ENCODE measurements at regions not wholly inside any gene's neighbourhood (a gene's known extent, or its start where the extent isn't known, plus 50 kb on each side); places are given as distances from the start of the nearest gene placed in this dataset.

DNA sequence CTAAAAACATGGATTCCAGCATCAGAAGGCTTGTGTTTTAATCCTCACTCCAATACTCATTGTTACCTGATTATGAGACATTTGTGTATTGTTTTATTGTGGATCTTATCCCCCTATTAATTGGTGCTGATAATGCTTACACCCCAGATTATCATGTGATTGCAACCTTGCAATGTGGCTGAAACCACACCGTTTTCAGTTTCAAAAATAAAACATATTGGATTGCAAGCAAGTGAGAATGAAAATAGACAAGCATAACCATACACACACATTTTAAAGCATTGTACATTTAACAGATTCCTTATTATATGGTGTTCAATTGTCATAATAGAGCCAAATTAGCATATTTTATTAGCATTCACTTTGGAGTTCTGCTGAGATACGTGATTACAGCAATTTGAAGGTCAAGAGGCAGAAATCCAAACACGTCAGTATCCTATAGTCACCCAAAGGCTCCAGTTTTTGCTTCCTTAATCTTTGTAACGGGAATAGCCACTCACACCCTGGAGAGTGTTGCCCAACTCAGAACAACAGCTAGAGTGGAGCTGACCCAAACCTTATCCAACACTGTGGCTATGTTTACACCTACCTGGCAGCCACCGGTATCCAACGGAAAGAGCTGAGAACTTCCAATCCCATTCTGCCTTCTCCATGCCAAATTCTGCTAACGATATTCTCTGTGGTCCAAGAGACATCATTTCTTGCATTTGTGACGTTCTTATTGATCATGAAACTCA is 317.1 kb upstream of the KLF6 start:
- H3K36me3 ChIP-seq = no peaks in the 10 kb centered on the region
- H3K9me3 ChIP-seq = no peaks in the 10 kb centered on the region
- ATAC-seq (ENCODE audit: insufficient number of reproducible peaks, low FRiP score, low read depth) (no peak), DNase-seq (ENCODE audit: low spot score) (no peak)
- no peaks in the 10 kb centered on the region for H3K4me1 ChIP-seq (ENCODE audit: control insufficient read depth in 1 of 2, low read depth in 2 of 2)
- no peak overlapping the region for H3K4me3 ChIP-seq
- no peak overlapping the region for H3K27ac ChIP-seq
- TF ChIP-seq, protein P1, sequence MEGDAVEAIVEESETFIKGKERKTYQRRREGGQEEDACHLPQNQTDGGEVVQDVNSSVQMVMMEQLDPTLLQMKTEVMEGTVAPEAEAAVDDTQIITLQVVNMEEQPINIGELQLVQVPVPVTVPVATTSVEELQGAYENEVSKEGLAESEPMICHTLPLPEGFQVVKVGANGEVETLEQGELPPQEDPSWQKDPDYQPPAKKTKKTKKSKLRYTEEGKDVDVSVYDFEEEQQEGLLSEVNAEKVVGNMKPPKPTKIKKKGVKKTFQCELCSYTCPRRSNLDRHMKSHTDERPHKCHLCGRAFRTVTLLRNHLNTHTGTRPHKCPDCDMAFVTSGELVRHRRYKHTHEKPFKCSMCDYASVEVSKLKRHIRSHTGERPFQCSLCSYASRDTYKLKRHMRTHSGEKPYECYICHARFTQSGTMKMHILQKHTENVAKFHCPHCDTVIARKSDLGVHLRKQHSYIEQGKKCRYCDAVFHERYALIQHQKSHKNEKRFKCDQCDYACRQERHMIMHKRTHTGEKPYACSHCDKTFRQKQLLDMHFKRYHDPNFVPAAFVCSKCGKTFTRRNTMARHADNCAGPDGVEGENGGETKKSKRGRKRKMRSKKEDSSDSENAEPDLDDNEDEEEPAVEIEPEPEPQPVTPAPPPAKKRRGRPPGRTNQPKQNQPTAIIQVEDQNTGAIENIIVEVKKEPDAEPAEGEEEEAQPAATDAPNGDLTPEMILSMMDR (IDR thresholded peaks at IDR 0.05) = no peak
- no peaks in the 10 kb centered on the region for H3K27me3 ChIP-seq (replicated peaks; ENCODE audit: insufficient read depth)

DNA sequence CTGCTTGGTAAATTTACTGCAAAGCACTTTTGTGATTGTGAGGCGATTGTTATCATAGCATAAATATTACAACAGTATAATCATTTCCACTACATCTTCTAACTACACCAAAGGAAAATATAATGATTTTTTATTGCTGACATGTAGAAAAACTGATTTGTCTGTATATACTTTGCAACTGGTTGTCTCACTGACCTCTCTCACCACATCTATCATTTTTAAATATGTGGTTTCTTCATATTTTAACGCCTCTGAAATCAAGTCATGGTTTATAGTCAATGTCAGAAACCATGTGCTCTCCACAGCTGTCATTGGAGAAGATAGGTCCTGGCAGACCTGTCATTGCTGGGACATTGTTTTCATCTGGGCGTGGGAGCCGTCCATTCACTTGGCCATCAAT is 315.4 kb upstream of the KLF6 start:
- DNase-seq (ENCODE audit: low spot score) = no peak
- Histone ChIP-seq H3K36me3 (no peaks in the 10 kb centered on the region), H3K4me1 (ENCODE audit: control insufficient read depth in 1 of 2, low read depth in 2 of 2) (no peaks in the 10 kb centered on the region), H3K9me3 (no peaks in the 10 kb centered on the region), H3K27me3 (replicated peaks; ENCODE audit: insufficient read depth) (no peaks in the 10 kb centered on the region), H3K27ac (no peak overlapping the region), H3K4me3 (no peak overlapping the region)
- TF ChIP-seq, protein P1 (IDR thresholded peaks at IDR 0.05) = no peak
- ATAC-seq (ENCODE audit: insufficient number of reproducible peaks, low FRiP score, low read depth) = no peak

DNA sequence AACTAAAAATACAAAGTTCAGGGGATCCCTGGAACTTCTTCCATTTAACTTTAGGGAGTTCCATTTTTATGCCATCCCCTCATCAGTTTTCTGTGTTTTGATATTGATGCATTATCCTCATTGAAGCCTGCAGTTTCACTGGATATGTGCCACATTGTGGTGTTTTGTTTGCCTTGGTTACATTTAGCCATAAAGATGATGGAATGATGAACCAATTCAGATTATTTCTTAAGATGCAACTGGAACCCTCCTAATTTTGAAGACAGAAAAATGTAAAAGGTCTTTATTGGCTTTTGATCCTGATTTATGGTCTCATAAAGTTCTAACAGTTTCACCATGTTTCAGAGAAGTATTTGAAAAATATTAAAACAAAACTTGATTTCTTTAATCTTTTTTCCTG is 314.2 kb upstream of the KLF6 start:
- Histone ChIP-seq H3K4me3 (no peak overlapping the region), H3K36me3 (no peaks in the 10 kb centered on the region), H3K27me3 (replicated peaks; ENCODE audit: insufficient read depth) (no peaks in the 10 kb centered on the region), H3K27ac (no peak overlapping the region), H3K4me1 (ENCODE audit: control insufficient read depth in 1 of 2, low read depth in 2 of 2) (no peaks in the 10 kb centered on the region), H3K9me3 (no peaks in the 10 kb centered on the region)
- no peak for ATAC-seq (ENCODE audit: insufficient number of reproducible peaks, low FRiP score, low read depth)
- TF ChIP-seq, protein P1 (IDR thresholded peaks at IDR 0.05) = no peak
- no peak for DNase-seq (ENCODE audit: low spot score)

DNA sequence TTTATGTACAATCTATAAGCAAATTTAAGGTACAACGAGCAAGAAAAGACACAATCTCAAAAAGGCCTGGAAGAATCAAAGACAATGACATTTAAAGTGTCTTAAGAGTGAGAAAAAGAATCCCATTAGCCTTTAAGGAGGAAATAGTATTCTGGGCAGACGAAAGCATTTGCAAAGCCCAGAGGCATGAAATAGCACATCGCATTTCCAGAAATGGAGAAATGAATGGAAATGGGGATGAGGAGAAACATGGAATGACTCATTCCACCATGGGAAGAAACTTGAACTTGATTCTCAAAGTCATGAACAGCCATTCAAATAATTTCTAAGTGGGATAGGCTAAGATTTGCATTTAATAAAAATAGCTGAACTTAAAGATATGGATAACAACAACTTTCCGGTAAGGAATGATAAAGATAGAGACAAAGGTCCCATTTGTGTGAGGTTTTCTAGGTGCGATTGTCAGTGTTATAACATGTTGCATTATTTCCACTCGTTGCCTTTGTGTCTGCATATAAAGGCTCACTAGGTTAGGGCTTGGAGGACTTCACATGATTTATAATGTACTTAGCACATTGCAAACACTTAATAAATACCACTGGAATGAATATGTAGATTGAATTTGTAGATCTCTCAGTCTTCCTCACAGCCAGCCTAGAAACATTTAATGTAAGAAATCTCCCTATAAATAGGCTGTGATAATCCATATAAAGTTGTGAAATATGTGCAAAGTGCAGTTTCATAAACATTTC is 310.3 kb upstream of the KLF6 start:
- ATAC-seq (ENCODE audit: insufficient number of reproducible peaks, low FRiP score, low read depth) (no peak), DNase-seq (ENCODE audit: low spot score) (no peak)
- Histone ChIP-seq H3K4me3 (no peak overlapping the region), H3K36me3 (no peaks in the 10 kb centered on the region), H3K4me1 (ENCODE audit: control insufficient read depth in 1 of 2, low read depth in 2 of 2) (no peaks in the 10 kb centered on the region), H3K27me3 (replicated peaks; ENCODE audit: insufficient read depth) (no peaks in the 10 kb centered on the region), H3K27ac (no peak overlapping the region), H3K9me3 (no peaks in the 10 kb centered on the region)
- TF ChIP-seq, protein P1 (IDR thresholded peaks at IDR 0.05) = no peak

DNA sequence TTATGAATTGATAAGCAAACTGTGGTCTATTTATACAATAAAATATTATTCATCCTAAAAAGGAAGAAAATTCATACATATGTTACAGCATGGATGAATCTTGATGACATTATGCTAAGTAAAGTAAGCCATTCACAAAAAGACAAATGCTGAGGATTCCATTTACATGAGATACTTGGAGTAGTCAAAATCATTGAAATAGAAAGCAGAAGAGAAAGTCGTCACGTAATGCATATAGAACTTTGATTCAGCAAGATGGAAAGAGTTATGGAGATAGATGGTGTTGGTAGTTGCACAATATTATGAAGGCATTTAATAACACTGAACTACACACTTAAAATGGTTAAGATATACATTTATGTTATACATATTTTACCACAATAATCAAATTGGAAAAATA is 309.7 kb upstream of the KLF6 start:
- H3K36me3 ChIP-seq = no peaks in the 10 kb centered on the region
- H3K9me3 ChIP-seq = no peaks in the 10 kb centered on the region
- H3K4me3 ChIP-seq = no peak overlapping the region
- H3K27me3 ChIP-seq (replicated peaks; ENCODE audit: insufficient read depth) = no peaks in the 10 kb centered on the region
- no peaks in the 10 kb centered on the region for H3K4me1 ChIP-seq (ENCODE audit: control insufficient read depth in 1 of 2, low read depth in 2 of 2)
- no peak overlapping the region for H3K27ac ChIP-seq
- DNase-seq (ENCODE audit: low spot score) (no peak), ATAC-seq (ENCODE audit: insufficient number of reproducible peaks, low FRiP score, low read depth) (no peak)
- TF ChIP-seq, protein P1 (IDR thresholded peaks at IDR 0.05) = no peak
